Pancreas (tissue), 10 donors: ENCODE measurements at regions not wholly inside any gene's neighbourhood (a gene's known extent, or its start where the extent isn't known, plus 50 kb on each side); places are given as distances from the start of the nearest gene placed in this dataset.

ENCODE experiments used
- ATAC-seq, 4 donors: fragments of 200-7000 bp; cut with Tn5 transposase; one replicate each; pipeline versions ENCODE4 v1.8.0 to v1.9.1; 2020; ENCODE audit warnings: mild to moderate bottlenecking in 4 of 4, moderate library complexity in 4 of 4
- DNase-seq, 6 donors: peaks; one replicate each; pipeline ENCODE4 v3.0.0-alpha.2; 2020
- FAIRE-seq: peaks from 2 replicates; lab custom pipeline; 2012; peaks lifted over from hg19 to GRCh38; lab: Jason Lieb, UNC
- H3K27ac ChIP-seq, 4 donors: fragments of 200-600 bp; sonication (generic); 1 replicate in 3 of 4; 2 replicates in 1 of 4; pipeline versions ENCODE4 v1.5.0 to v1.8.0; 2020
- H3K27me3 ChIP-seq, 4 donors: fragments of 200-600 bp; one replicate each; pipeline ENCODE4 v1.8.0; 2021
- H3K36me3 ChIP-seq, 3 donors: fragments of 200-600 bp; sonication (generic) in 1 of 3; one replicate each; pipeline versions ENCODE4 v1.5.0 to v1.8.0; 2020 to 2021
- H3K4me1 ChIP-seq, 3 donors: fragments of 200-600 bp; one replicate each; pipeline ENCODE4 v1.8.0; 2021
- H3K4me3 ChIP-seq, 4 donors: fragments of 200-600 bp; sonication (generic) in 2 of 4; one replicate each; pipeline versions ENCODE4 v1.5.0 to v1.8.0; 2020 to 2021
- H3K9me3 ChIP-seq, 4 donors: fragments of 200-600 bp; one replicate each; pipeline ENCODE4 v1.8.0; 2021
- WGBS, 2 donors: extraction: QIAGEN DNeasy Blood & Tissue Kit; methylation state at CpG; one replicate each; pipeline ENCODE4 v1.1.7; 2013; 5-methylcytosine and 5-hydroxymethylcytosine counted together
- intact Hi-C, 3 donors: fragments of 100-400 bp; cut with DNase I; formaldehyde crosslinking; loops; one replicate each; pipeline versions ENCODE4 v1.11.1 to v1.14.2; 2022
- TF ChIP-seq, protein P1 (sequence below), 4 donors: fragments of 200-600 bp; sonication (generic) in 3 of 4; IDR thresholded peaks; one replicate each; pipeline versions ENCODE4 v1.5.0 to v1.8.0; 2021; ENCODE audit warnings: antibody characterized with exemption in 4 of 4
- donor health status: healthy with polysubstance abuse.
- donor health status: DM: no; HTN: no; CAD: no; lungs with moderate emphysema.
- donor health status: DM: no; HTN: no; CAD: no.
- donor health status: control.
- donor health status: control.
- donor health status: Bipolar disorder and iron deficiency.
- donor health status: DM: yes; HTN: yes; CAD: no.
- donor health status: DM: no; HTN: no; CAD: no.
- donor health status: DM: no; HTN: no; CAD: no.
- donor health status: DM: yes; HTN: yes; CAD: no.

GRCh38 chr10:129398711-129399141, 68.3 kb upstream of the MGMT start:
- no peaks in the 10 kb centered on the region for H3K9me3 ChIP-seq
- no peaks in the 10 kb centered on the region for H3K36me3 ChIP-seq
- H3K4me1 ChIP-seq: no peaks in the 10 kb centered on the region
- TF ChIP-seq, protein P1, sequence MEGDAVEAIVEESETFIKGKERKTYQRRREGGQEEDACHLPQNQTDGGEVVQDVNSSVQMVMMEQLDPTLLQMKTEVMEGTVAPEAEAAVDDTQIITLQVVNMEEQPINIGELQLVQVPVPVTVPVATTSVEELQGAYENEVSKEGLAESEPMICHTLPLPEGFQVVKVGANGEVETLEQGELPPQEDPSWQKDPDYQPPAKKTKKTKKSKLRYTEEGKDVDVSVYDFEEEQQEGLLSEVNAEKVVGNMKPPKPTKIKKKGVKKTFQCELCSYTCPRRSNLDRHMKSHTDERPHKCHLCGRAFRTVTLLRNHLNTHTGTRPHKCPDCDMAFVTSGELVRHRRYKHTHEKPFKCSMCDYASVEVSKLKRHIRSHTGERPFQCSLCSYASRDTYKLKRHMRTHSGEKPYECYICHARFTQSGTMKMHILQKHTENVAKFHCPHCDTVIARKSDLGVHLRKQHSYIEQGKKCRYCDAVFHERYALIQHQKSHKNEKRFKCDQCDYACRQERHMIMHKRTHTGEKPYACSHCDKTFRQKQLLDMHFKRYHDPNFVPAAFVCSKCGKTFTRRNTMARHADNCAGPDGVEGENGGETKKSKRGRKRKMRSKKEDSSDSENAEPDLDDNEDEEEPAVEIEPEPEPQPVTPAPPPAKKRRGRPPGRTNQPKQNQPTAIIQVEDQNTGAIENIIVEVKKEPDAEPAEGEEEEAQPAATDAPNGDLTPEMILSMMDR (IDR thresholded peaks at IDR 0.05): no peak
- intact Hi-C loops: no loop called here
- FAIRE-seq: no peak
- H3K27ac ChIP-seq: no peak overlapping the region
- no peak for DNase-seq
- H3K27me3 ChIP-seq: peaks cover 0 to 12% (median 2%) of the 10 kb centered on the region in 4 donors
- ATAC-seq: no peak
- no peak overlapping the region for H3K4me3 ChIP-seq
- 42 to 60% methylated on average over 2 of the region's 2 CpGs for WGBS, 2 donors

DNA sequence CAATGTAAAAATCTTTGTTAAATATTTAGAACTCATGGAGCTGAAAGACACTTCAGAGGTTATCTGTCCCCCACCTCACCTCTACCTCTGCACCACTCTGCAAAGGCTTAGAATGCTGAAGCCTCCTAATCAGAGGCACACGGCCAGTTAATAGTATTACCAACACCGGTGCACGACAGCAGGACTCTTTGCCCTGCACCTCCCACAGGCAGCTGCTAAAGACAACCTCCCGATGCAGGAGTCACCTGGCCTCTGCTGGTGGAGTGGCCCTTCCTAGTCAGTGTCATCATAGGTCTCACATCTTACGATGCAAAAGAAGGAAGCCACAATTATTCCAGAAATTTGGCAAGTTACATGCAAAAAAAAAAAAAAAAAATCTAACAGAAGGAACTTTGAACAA, 66.6 kb upstream of the MGMT start:
- Histone ChIP-seq H3K36me3 (no peaks in the 10 kb centered on the region), H3K4me3 (no peak overlapping the region), H3K27me3 (peaks cover 0 to 10% (median 0%) of the 10 kb centered on the region in 4 donors), H3K9me3 (no peaks in the 10 kb centered on the region), H3K27ac (no peak overlapping the region), H3K4me1 (no peaks in the 10 kb centered on the region)
- ATAC-seq (no peak), DNase-seq (no peak), FAIRE-seq (no peak)
- TF ChIP-seq, protein P1 (IDR thresholded peaks at IDR 0.05): no peak
- 28 to 32% methylated on average over 5 of the region's 5 CpGs for WGBS, 2 donors
- intact Hi-C loops: no loop called here

DNA sequence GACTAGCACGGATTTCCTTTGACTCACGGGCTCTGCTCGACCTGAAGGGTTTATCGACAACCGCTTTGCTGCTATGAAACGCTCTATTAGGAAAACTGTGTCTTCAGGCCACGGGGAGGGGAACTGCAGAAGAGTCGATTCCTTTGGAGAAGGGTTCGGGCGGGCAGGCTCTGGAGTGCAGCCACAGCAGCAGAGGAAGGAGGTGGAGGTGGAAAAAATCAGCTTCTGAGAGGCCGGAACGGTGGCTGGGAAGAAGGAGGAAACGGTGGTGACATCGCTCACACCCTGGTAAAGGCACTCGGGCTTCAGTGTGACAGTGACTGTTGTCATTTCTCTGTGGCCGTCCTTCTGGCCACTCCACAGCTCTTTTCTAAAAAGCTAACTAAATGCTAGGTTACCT, 64.6 kb upstream of the MGMT start:
- ATAC-seq: no peak
- H3K9me3 ChIP-seq: no peaks in the 10 kb centered on the region
- intact Hi-C loops: no loop called here
- H3K27me3 ChIP-seq: no peaks in the 10 kb centered on the region
- H3K4me3 ChIP-seq: no peak overlapping the region
- H3K4me1 ChIP-seq: no peaks in the 10 kb centered on the region
- 75 to 86% methylated on average over 16 of the region's 16 CpGs for WGBS, 2 donors
- H3K36me3 ChIP-seq: no peaks in the 10 kb centered on the region
- TF ChIP-seq, protein P1 (IDR thresholded peaks at IDR 0.05): no peak
- DNase-seq: no peak
- FAIRE-seq: no peak
- H3K27ac ChIP-seq: no peak overlapping the region

DNA sequence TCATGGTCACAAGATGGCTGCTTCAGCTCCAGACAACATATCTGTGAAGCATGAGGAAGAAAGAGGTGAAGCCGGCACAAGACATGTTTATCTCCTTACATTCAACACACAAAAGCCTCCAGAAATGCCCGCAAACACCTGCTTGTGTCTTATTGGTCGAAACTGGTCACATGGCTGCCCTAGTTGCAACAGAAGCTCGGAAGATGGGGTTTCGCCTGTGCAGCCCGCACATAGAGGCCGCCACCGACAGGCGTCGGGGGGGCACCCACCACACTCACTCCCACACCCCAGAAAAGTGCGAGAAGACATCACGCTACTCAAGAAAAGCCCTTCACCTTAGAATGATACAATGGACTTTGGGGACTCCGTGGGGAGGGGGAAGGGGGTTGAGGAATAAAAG, 63.0 kb upstream of the MGMT start:
- H3K36me3 ChIP-seq: no peaks in the 10 kb centered on the region
- TF ChIP-seq, protein P1 (IDR thresholded peaks at IDR 0.05): no peak
- FAIRE-seq (no peak), DNase-seq (no peak), ATAC-seq (no peak)
- no peak overlapping the region for H3K27ac ChIP-seq
- intact Hi-C loops: no loop called here
- no peaks in the 10 kb centered on the region for H3K4me1 ChIP-seq
- no peaks in the 10 kb centered on the region for H3K9me3 ChIP-seq
- H3K27me3 ChIP-seq: no peaks in the 10 kb centered on the region
- WGBS, 2 donors: 84 to 89% methylated on average over 13 of the region's 13 CpGs
- no peak overlapping the region for H3K4me3 ChIP-seq

GRCh38 chr10:129405389-129405788, 61.7 kb upstream of the MGMT start:
- Histone ChIP-seq H3K27me3 (no peaks in the 10 kb centered on the region), H3K36me3 (no peaks in the 10 kb centered on the region), H3K9me3 (no peaks in the 10 kb centered on the region), H3K4me3 (no peak overlapping the region), H3K27ac (no peak overlapping the region), H3K4me1 (no peaks in the 10 kb centered on the region)
- DNase-seq: no peak
- FAIRE-seq: no peak
- intact Hi-C loops: no loop called here
- ATAC-seq: no peak
- TF ChIP-seq, protein P1 (IDR thresholded peaks at IDR 0.05): no peak
- 75 to 76% methylated on average over 3 of the region's 3 CpGs for WGBS, 2 donors
